Peyer's patch (tissue), 4 donors: ENCODE measurements at regions not wholly inside any gene's neighbourhood (a gene's known extent, or its start where the extent isn't known, plus 50 kb on each side); places are given as distances from the start of the nearest gene placed in this dataset.

Source experiments
- DNase-seq, 3 donors: peaks; one replicate each; pipeline ENCODE4 v3.0.0-alpha.2; 2017 to 2019
- H3K27ac ChIP-seq, 4 donors: fragments of 200-600 bp; sonication (generic); one replicate each; pipeline ENCODE4 v1.5.1; 2016 to 2019
- H3K27me3 ChIP-seq, 2 donors: fragments of 200-600 bp; sonication (generic); one replicate each; pipeline ENCODE4 v1.5.1; 2019
- H3K36me3 ChIP-seq, 3 donors: fragments of 200-600 bp; sonication (generic); one replicate each; pipeline ENCODE4 v1.5.1; 2016 to 2019
- H3K4me1 ChIP-seq, 4 donors: fragments of 200-600 bp; sonication (generic); one replicate each; pipeline ENCODE4 v1.5.1; 2016 to 2019
- H3K4me3 ChIP-seq, 4 donors: fragments of 200-600 bp; sonication (generic); 1 replicate in 3 of 4; 2 replicates in 1 of 4; pipeline ENCODE4 v1.5.1; 2016 to 2019; ENCODE audit warnings: mild to moderate bottlenecking in 1 of 4
- H3K9me3 ChIP-seq, 4 donors: fragments of 200-600 bp; sonication (generic); one replicate each; pipeline ENCODE4 v1.5.1; 2016 to 2019; ENCODE audit warnings: mild to moderate bottlenecking in 1 of 4
- CTCF ChIP-seq, 6 experiments: fragments of 450-650 bp in 4 of 6; fragments of 200-600 bp in 2 of 6; sonication (generic) in 1 of 6; IDR thresholded peaks; one replicate each; pipeline ENCODE4 v1.5.1; 2017 to 2019; ENCODE audit warnings: antibody characterized with exemption in 6 of 6, mild to moderate bottlenecking in 3 of 6, moderate library complexity in 1 of 6
- POLR2A ChIP-seq, 2 donors: fragments of 450-650 bp; IDR thresholded peaks; one replicate each; pipeline ENCODE4 v1.5.1; 2017; ENCODE audit warnings: antibody characterized with exemption in 2 of 2, mild to moderate bottlenecking in 2 of 2, moderate library complexity in 2 of 2

- Histone ChIP-seq H3K9me3 (no peaks in the 10 kb centered on the region), H3K27me3 (no peaks in the 10 kb centered on the region), H3K4me3 (no peak overlapping the region), H3K36me3 (no peaks in the 10 kb centered on the region), H3K4me1 (no peaks in the 10 kb centered on the region), H3K27ac (no peak overlapping the region)
- DNase-seq: no peak
- TF ChIP-seq POLR2A (IDR thresholded peaks at IDR 0.05): no peak
- TF ChIP-seq CTCF (IDR thresholded peaks at IDR 0.05): no peak
Observed at GRCh38 chr4:188858696-188859095, 719.5 kb downstream of the TRIML1 start.

GRCh38 chr4:188864741-188865140 lies 725.5 kb downstream of the TRIML1 start:
- TF ChIP-seq POLR2A (IDR thresholded peaks at IDR 0.05) (no peak), CTCF (IDR thresholded peaks at IDR 0.05) (no peak)
- no peaks in the 10 kb centered on the region for H3K9me3 ChIP-seq
- no peaks in the 10 kb centered on the region for H3K36me3 ChIP-seq
- H3K4me3 ChIP-seq: no peak overlapping the region
- H3K4me1 ChIP-seq: no peaks in the 10 kb centered on the region
- DNase-seq: no peak
- H3K27ac ChIP-seq: no peak overlapping the region
- H3K27me3 ChIP-seq: no peaks in the 10 kb centered on the region

- Histone ChIP-seq H3K27ac (no peak overlapping the region), H3K4me1 (no peaks in the 10 kb centered on the region), H3K27me3 (no peaks in the 10 kb centered on the region), H3K4me3 (no peak overlapping the region), H3K9me3 (no peaks in the 10 kb centered on the region), H3K36me3 (no peaks in the 10 kb centered on the region)
- DNase-seq: no peak
- TF ChIP-seq CTCF (IDR thresholded peaks at IDR 0.05): no peak
- no peak for TF ChIP-seq POLR2A (IDR thresholded peaks at IDR 0.05)
Observed at GRCh38 chr4:188867796-188868195, 728.6 kb downstream of the TRIML1 start.

- DNase-seq: no peak
- TF ChIP-seq POLR2A (IDR thresholded peaks at IDR 0.05): no peak
- TF ChIP-seq CTCF (IDR thresholded peaks at IDR 0.05): no peak
- Histone ChIP-seq H3K27me3 (no peaks in the 10 kb centered on the region), H3K9me3 (no peaks in the 10 kb centered on the region), H3K36me3 (no peaks in the 10 kb centered on the region), H3K4me1 (no peaks in the 10 kb centered on the region), H3K4me3 (no peak overlapping the region), H3K27ac (no peak overlapping the region)
Observed at GRCh38 chr4:188869581-188869980, 730.3 kb downstream of the TRIML1 start.

- no peak overlapping the region for H3K4me3 ChIP-seq
- H3K9me3 ChIP-seq: no peaks in the 10 kb centered on the region
- H3K4me1 ChIP-seq: no peaks in the 10 kb centered on the region
- no peaks in the 10 kb centered on the region for H3K36me3 ChIP-seq
- H3K27ac ChIP-seq: no peak overlapping the region
- TF ChIP-seq CTCF (IDR thresholded peaks at IDR 0.05): no peak
- no peak for TF ChIP-seq POLR2A (IDR thresholded peaks at IDR 0.05)
- DNase-seq: no peak
- no peaks in the 10 kb centered on the region for H3K27me3 ChIP-seq
Observed at GRCh38 chr4:188872809-188873208, 733.6 kb downstream of the TRIML1 start.

GRCh38 chr4:188876881-188877280 lies 737.6 kb downstream of the TRIML1 start:
- Histone ChIP-seq H3K4me1 (no peaks in the 10 kb centered on the region), H3K27ac (no peak overlapping the region), H3K9me3 (no peaks in the 10 kb centered on the region), H3K4me3 (no peak overlapping the region), H3K27me3 (no peaks in the 10 kb centered on the region), H3K36me3 (no peaks in the 10 kb centered on the region)
- no peak for TF ChIP-seq POLR2A (IDR thresholded peaks at IDR 0.05)
- TF ChIP-seq CTCF (IDR thresholded peaks at IDR 0.05): no peak
- no peak for DNase-seq
